GM18508 (cell line): ENCODE measurements at regions not wholly inside any gene's neighbourhood (a gene's known extent, or its start where the extent isn't known, plus 50 kb on each side); places are given as distances from the start of the nearest gene placed in this dataset.

ENCODE experiments used
- ATAC-seq: cut with Tn5 transposase; IDR thresholded peaks from one replicate; pipeline ENCODE4 v1.9.1; 2021; ENCODE audit warnings: moderate number of reproducible peaks; ENCODE audit not compliant: insufficient read depth, unreplicated experiment

DNA sequence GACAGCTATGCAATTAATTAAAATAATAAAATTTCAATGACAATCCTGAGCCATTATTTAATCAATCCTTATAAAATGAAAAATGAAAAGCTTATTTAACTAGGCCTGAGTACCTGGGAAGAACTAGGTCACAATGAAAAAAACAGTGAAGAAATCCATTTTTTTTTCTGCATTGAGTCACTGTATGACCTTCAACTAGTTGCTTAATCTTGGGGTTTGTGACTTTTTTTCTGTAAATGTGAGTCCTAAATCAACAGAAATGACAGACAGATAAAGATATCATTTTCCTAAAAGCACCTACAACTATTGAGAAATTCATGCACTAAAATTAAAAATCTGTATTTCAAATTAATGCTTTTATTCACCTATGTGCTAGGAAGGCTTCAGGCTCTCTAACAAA is 96.8 kb downstream of the TMEM26 start:
- no peak for ATAC-seq

DNA sequence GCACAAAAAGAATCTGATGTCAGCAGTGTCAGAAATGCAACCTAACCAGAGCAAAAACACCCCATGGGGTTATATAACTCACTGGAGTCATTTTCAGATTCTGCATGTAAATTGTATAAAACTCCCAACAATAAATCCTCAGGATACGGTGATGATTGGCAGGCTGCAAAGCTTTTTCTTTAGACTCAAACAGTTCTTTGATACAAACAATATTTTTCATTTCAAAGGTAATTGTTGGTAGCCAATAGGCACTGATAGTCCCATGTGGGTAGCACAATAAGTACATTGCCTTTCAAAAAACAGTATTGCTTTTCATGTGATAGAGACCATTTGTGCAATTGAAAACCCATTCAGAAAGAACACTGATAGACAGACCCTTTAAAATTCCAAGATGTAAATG is 98.0 kb downstream of the TMEM26 start:
- ATAC-seq: no peak

DNA sequence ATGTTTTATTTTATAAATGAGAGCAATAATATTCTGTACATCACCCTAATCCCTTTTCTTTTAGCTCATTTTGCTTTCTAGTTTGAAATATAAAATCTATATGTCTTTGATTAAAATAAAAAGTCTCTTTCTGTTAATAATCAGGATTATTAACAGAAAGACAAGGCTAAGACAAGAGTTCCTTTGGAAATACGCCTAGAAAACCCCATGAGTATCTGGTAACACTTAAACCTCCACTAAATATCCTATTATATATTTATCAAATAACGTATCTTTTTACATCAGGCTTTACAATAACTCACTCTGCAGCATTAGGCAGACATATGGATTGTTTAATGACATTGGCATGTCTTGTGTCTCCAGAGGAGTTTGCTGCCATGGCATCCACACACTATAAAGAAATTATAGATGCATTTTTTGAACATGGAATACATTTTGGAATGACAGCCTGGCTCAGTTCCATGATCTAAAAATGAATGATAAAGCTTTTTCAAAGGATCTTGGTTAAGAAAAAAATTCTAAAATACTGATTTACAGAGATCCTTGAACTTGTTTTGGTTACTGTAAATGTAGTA is 98.7 kb downstream of the TMEM26 start:
- ATAC-seq: no peak

DNA sequence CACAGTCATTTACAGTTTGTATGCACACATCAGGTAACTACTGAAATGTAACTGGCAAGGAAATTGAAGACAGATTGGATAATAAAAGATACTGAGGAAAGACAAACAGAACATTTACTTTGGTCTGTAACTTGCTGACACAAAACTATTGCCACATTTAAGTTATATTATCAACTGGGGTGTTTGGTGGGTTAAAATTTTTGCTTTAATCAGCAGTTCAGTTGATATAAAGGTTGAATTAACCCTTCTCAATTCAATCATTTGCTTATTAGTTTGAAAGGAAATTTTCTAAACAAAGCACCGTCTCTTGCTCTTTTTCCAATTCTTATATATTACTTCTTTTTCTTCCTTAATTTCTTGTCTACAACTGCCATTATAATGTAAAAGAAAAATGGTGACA is 102.4 kb downstream of the TMEM26 start:
- no peak for ATAC-seq

GRCh38 chr10:61350068-61350467 is 103.1 kb downstream of the TMEM26 start:
- no peak for ATAC-seq

DNA sequence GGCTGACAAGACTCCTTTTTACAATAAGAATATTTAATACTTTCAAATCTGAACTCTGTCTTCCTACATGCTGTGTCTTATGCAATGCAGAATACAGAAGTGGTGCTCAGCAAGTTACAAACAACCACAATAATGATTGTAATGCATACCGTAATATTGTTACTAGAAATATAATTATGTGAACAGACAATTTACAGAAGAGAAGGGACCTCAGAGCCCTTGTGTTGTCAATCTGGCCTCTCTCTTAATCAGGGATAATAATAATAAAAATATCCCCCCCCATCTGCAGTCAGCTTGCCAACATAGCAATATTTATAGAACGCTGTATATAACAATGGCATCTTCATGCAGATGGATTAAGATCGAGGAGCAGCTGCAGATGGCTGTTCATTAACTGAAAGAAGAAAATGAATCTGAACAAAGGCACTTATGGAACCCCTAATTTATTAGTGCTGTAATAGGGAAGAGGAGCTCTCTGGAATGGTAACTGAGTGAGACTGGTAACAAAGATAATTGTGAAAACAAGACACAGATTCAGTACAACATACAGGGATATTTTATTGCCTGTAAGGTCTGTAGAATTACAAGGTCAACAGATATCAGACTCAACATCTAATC is 106.3 kb downstream of the TMEM26 start:
- no peak for ATAC-seq

DNA sequence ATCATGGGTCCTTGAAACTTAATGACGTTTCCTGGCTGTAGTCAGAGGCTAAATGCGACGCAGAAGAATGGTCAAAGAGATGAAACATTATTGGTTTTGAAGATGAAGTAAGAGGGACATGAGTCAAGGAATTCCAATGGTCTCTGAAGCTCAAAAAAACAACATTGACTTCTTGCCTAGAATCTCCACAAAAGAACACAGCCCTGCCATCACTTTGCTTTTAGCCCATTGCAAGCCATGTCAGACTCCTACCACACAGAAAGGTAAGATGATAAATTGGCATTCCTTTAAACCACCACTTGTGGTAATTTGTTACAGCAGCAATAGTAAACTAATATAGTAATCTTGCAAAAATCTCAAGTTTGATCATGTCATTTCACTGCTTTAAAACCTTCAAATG is 109.4 kb downstream of the TMEM26 start:
- ATAC-seq: no peak

GRCh38 chr10:61342858-61343572 is 110.2 kb downstream of the TMEM26 start:
- no peak for ATAC-seq

- ATAC-seq: no peak
Measured at GRCh38 chr10:61341008-61341407, 112.2 kb downstream of the TMEM26 start.

- no peak for ATAC-seq
Measured at GRCh38 chr10:61338146-61338545, 115.0 kb downstream of the TMEM26 start.

DNA sequence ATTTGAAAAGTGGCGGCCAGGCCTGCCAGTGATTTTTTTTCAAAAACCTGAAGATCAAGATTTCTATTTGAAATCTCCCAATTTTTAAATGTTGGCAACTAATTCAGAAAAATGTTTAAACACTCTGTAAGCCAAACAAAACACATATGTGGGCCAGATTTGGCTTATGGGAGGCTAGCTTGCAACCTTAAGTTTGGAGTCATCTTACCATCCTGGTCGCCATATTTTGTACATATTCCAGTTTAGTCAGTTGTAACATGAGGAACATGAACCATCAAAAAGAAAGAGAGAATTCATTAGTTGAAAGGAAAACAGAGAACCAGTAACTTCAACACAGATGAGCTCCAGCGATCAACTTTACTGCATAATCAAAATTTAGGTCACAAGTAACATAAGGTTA is 115.4 kb downstream of the TMEM26 start:
- no peak for ATAC-seq

GRCh38 chr10:61336831-61337230 is 116.3 kb downstream of the TMEM26 start:
- no peak for ATAC-seq

DNA sequence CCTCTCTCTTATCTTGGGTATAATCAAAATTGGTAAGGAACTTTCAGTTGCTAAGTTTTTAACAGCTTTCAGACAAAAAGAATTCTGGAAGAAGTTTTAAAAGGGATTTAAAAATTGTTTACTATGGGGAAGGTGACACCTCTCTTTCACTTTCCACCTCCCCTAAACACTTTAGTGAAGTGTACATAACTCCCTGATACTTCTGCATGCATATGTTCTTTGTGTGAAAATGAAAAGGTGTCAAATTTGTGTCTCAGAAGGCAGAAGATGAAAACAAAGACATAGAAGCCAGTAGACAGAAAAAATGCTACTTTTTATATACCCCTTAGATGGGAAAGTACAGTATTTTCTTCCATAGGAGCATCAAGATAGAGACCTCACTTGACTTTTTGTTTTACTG is 117.8 kb downstream of the TMEM26 start:
- no peak for ATAC-seq

- ATAC-seq: no peak
Measured at GRCh38 chr10:61332581-61332980, 120.6 kb downstream of the TMEM26 start.

DNA sequence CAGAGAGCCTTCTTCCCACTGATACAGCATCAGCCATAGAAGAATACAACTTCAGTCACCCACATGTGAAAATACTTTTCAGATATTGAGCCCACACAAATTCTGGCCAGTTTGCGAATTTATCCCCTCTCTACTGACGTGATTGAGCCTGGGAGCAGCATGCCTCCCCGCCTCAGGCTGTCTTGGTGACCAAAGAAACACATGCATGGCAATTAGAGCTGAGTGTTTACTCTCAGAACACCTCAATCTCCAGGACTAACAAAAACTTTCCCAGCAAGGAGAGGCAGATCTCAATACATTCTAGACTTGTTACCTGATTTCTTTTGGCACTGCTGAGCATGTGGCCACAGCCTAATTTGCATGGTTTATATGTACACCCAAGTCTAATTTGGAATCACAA is 122.5 kb downstream of the TMEM26 start:
- no peak for ATAC-seq

GRCh38 chr10:61329854-61330253 is 123.3 kb downstream of the TMEM26 start:
- ATAC-seq: peak; percentile 83

GRCh38 chr10:61325223-61325960 is 127.8 kb downstream of the TMEM26 start:
- ATAC-seq: no peak

DNA sequence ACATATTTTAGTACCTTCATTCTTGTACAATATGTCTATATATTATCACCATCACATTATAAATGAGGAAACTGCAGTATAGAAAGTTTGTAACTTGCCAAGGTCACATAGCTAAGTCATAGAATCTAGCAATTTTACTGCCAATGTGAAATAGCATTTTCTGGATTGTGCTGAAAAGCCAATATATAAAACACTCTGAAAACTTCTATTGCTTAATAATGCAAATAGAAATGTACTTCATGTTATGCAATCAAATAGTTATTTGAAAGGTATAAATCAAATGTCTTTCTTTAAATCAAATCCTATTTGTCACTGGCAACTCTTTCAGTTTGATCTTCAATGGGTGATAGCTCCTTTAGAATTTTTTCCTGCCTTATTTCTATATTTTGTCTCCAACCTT is 129.5 kb downstream of the TMEM26 start:
- no peak for ATAC-seq

- no peak for ATAC-seq
Measured at GRCh38 chr10:61321041-61321857, 131.9 kb downstream of the TMEM26 start.

GRCh38 chr10:61320257-61320587 is 133.0 kb downstream of the TMEM26 start:
- no peak for ATAC-seq
